A549 (cell line): ENCODE measurements at regions not wholly inside any gene's neighbourhood (a gene's known extent, or its start where the extent isn't known, plus 50 kb on each side); places are given as distances from the start of the nearest gene placed in this dataset.
A peak's percentile ranks its signal among the peaks of the same experiment; 100 is the strongest.

Experiments
- ATAC-seq, 2 experiments: fragments of 200-7000 bp in 1 of 2; fragments of >200 bp in 1 of 2; cut with Nextera tagmentation in 1 of 2; cut with Tn5 transposase in 1 of 2; 3 replicates each; pipeline versions ENCODE4 v1.8.0 to v1.9.1; 2018 to 2020; ENCODE audit warnings: mild to moderate bottlenecking in 1 of 2, moderate library complexity in 1 of 2
- CTCF ChIA-PET: fragments of 300-600 bp; sonication (Branson Sonifier 250); formaldehyde crosslinking; extraction: SDS; loops from one replicate; lab custom pipeline; 2021; ENCODE audit warnings: antibody characterized with exemption, inconsistent platforms; lab: Yijun Ruan, JAX
- POLR2A ChIA-PET: fragments of 350-600 bp; formaldehyde crosslinking; extraction: SDS; loops from one replicate; lab custom pipeline; 2021; ENCODE audit warnings: antibody characterized with exemption, inconsistent platforms; lab: Yijun Ruan, JAX
- DNase-seq, 2 experiments: peaks; one replicate each; pipeline versions ENCODE4 v3.0.0 to v3.0.0-alpha.2; 2011 to 2016; ENCODE audit warnings: low read depth in 1 of 2, low spot score in 1 of 2
- FAIRE-seq: peaks from 2 replicates; lab custom pipeline; 2011; peaks lifted over from hg19 to GRCh38; lab: Jason Lieb, UNC
- H3K27ac ChIP-seq, 2 experiments: fragments of >200 bp; sonication (Bioruptor Twin); formaldehyde crosslinking; 3 replicates each; pipeline ENCODE4 v1.5.1; 2016 to 2017
- H3K4me1 ChIP-seq: fragments of >200 bp; sonication (Bioruptor Twin); formaldehyde crosslinking; 3 replicates; pipeline ENCODE4 v1.6.1; 2016
- H3K4me2 ChIP-seq: fragments of >200 bp; sonication (Bioruptor Twin); formaldehyde crosslinking; 3 replicates; pipeline ENCODE4 v1.6.1; 2016
- H3K4me3 ChIP-seq: fragments of >200 bp; sonication (Bioruptor Twin); formaldehyde crosslinking; 3 replicates; pipeline ENCODE4 v1.5.1; 2016
- H3K9me3 ChIP-seq: fragments of >200 bp; sonication (Bioruptor Twin); formaldehyde crosslinking; 3 replicates; pipeline ENCODE4 v1.6.1; 2016
- CBX2 ChIP-seq: fragments of 200-600 bp; sonication (generic); IDR thresholded peaks from 2 replicates; pipeline ENCODE4 v1.6.1; 2016; ENCODE audit warnings: low read depth, mild to moderate bottlenecking, borderline replicate concordance
- CBX8 ChIP-seq: fragments of 200-600 bp; sonication (generic); IDR thresholded peaks from 2 replicates; pipeline ENCODE4 v1.6.1; 2016
- EP300 ChIP-seq, 2 experiments: fragments of >200 bp; sonication (Bioruptor Twin); formaldehyde crosslinking; IDR thresholded peaks; 2 replicates in 1 of 2; 3 replicates in 1 of 2; pipeline ENCODE4 v1.6.1; 2016 to 2017
- ESRRA ChIP-seq: fragments of 150-350 bp; IDR thresholded peaks from 2 replicates; pipeline ENCODE4 v1.6.1; 2014; ENCODE audit warnings: mild to moderate bottlenecking, low read length, borderline replicate concordance
- FOSB ChIP-seq: fragments of 250-450 bp; sonication (Bioruptor Pico); IDR thresholded peaks from 2 replicates; pipeline ENCODE4 v1.5.0; 2020; ENCODE audit warnings: mild to moderate bottlenecking, moderate library complexity
- FOXS1 ChIP-seq: fragments of 250-450 bp; sonication (Bioruptor Pico); IDR thresholded peaks from 2 replicates; pipeline ENCODE4 v1.5.0; 2020; ENCODE audit warnings: mild to moderate bottlenecking, moderate library complexity
- MAFK ChIP-seq: fragments of 450-650 bp; IDR thresholded peaks from 2 replicates; pipeline ENCODE4 v1.6.1; 2014; ENCODE audit not compliant: partially characterized antibody
- MAX ChIP-seq: IDR thresholded peaks from 2 replicates; pipeline ENCODE4 v1.6.1; 2012
- MYC ChIP-seq: IDR thresholded peaks from 2 replicates; pipeline ENCODE4 v1.6.1; 2012; ENCODE audit warnings: mild to moderate bottlenecking, inconsistent platforms, low read length, improper control_type of control experiment, borderline replicate concordance
- NFE2L2 ChIP-seq: fragments of 150-350 bp; conservative IDR thresholded peaks from 2 replicates; pipeline ENCODE4 v1.6.1; 2014; ENCODE audit warnings: low read length
- NPAS2 ChIP-seq: fragments of 250-450 bp; sonication (Bioruptor Pico); IDR thresholded peaks from 2 replicates; pipeline ENCODE4 v1.8.0; 2022; ENCODE audit warnings: mild to moderate bottlenecking, moderate library complexity, borderline replicate concordance
- PHF8 ChIP-seq: fragments of 200-600 bp; sonication (generic); IDR thresholded peaks from 2 replicates; pipeline ENCODE4 v1.6.1; 2016; ENCODE audit warnings: low read depth, mild to moderate bottlenecking, antibody characterized with exemption, moderate library complexity, borderline replicate concordance
- POLR2AphosphoS2 ChIP-seq: conservative IDR thresholded peaks from 2 replicates; pipeline ENCODE4 v1.6.1; 2012; ENCODE audit warnings: low read length, improper control_type of control experiment, inconsistent platforms
- RAD21 ChIP-seq, 2 experiments: fragments of >200 bp in 1 of 2; sonication (Bioruptor Twin) in 1 of 2; formaldehyde crosslinking in 1 of 2; IDR thresholded peaks in 1 of 2; conservative IDR thresholded peaks in 1 of 2; 2 replicates in 1 of 2; 3 replicates in 1 of 2; pipeline ENCODE4 v1.6.1; 2012 to 2018; ENCODE audit warnings: inconsistent platforms in 1 of 2
- SMC3 ChIP-seq: fragments of >200 bp; sonication (Bioruptor Twin); formaldehyde crosslinking; IDR thresholded peaks from 3 replicates; pipeline ENCODE4 v1.6.1; 2018; ENCODE audit warnings: inconsistent platforms
- USF2 ChIP-seq: fragments of 450-650 bp; IDR thresholded peaks from 2 replicates; pipeline ENCODE4 v1.6.1; 2014; ENCODE audit warnings: antibody characterized with exemption
- WGBS: methylation state at CpG from one replicate; pipeline ENCODE4 v1.1.6; 2017; ENCODE audit errors: missing lambda C conversion rate; 5-methylcytosine and 5-hydroxymethylcytosine counted together
- TF ChIP-seq, protein P1 (sequence below): fragments of 200-600 bp; sonication (generic); IDR thresholded peaks from 2 replicates; pipeline ENCODE4 v1.6.1; 2016; ENCODE audit warnings: antibody characterized with exemption, mild to moderate bottlenecking, moderate library complexity
- TF ChIP-seq, protein P2 (sequence below): fragments of >200 bp; sonication (Bioruptor Twin); formaldehyde crosslinking; IDR thresholded peaks from 3 replicates; pipeline ENCODE4 v1.5.1; 2016
- TF ChIP-seq, protein P3 (sequence below): IDR thresholded peaks from 2 replicates; pipeline ENCODE4 v1.6.1; 2012

- no peaks in the 10 kb centered on the region for H3K9me3 ChIP-seq
- no peak for DNase-seq
- H3K27ac ChIP-seq, result no peak overlapping the region
- 29% methylated on average over 4 of the region's 4 CpGs for WGBS
- POLR2A ChIA-PET, result no interaction called here
- TF ChIP-seq PHF8 (no peak), USF2 (no peak), MAX (no peak), ESRRA (no peak), MAFK (no peak), FOXS1 (CRISPR knock-in tag) (no peak), POLR2AphosphoS2 (no peak), MYC (no peak), RAD21 (conservative IDR thresholded peaks at IDR 0.05 in 1 of 2, IDR thresholded peaks at IDR 0.05 in 1 of 2) (no peak), FOSB (CRISPR knock-in tag) (no peak)
- TF ChIP-seq, protein P1, sequence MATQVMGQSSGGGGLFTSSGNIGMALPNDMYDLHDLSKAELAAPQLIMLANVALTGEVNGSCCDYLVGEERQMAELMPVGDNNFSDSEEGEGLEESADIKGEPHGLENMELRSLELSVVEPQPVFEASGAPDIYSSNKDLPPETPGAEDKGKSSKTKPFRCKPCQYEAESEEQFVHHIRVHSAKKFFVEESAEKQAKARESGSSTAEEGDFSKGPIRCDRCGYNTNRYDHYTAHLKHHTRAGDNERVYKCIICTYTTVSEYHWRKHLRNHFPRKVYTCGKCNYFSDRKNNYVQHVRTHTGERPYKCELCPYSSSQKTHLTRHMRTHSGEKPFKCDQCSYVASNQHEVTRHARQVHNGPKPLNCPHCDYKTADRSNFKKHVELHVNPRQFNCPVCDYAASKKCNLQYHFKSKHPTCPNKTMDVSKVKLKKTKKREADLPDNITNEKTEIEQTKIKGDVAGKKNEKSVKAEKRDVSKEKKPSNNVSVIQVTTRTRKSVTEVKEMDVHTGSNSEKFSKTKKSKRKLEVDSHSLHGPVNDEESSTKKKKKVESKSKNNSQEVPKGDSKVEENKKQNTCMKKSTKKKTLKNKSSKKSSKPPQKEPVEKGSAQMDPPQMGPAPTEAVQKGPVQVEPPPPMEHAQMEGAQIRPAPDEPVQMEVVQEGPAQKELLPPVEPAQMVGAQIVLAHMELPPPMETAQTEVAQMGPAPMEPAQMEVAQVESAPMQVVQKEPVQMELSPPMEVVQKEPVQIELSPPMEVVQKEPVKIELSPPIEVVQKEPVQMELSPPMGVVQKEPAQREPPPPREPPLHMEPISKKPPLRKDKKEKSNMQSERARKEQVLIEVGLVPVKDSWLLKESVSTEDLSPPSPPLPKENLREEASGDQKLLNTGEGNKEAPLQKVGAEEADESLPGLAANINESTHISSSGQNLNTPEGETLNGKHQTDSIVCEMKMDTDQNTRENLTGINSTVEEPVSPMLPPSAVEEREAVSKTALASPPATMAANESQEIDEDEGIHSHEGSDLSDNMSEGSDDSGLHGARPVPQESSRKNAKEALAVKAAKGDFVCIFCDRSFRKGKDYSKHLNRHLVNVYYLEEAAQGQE, result no peak
- TF ChIP-seq, protein P2, sequence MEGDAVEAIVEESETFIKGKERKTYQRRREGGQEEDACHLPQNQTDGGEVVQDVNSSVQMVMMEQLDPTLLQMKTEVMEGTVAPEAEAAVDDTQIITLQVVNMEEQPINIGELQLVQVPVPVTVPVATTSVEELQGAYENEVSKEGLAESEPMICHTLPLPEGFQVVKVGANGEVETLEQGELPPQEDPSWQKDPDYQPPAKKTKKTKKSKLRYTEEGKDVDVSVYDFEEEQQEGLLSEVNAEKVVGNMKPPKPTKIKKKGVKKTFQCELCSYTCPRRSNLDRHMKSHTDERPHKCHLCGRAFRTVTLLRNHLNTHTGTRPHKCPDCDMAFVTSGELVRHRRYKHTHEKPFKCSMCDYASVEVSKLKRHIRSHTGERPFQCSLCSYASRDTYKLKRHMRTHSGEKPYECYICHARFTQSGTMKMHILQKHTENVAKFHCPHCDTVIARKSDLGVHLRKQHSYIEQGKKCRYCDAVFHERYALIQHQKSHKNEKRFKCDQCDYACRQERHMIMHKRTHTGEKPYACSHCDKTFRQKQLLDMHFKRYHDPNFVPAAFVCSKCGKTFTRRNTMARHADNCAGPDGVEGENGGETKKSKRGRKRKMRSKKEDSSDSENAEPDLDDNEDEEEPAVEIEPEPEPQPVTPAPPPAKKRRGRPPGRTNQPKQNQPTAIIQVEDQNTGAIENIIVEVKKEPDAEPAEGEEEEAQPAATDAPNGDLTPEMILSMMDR, result no peak
- TF ChIP-seq, protein P3, sequence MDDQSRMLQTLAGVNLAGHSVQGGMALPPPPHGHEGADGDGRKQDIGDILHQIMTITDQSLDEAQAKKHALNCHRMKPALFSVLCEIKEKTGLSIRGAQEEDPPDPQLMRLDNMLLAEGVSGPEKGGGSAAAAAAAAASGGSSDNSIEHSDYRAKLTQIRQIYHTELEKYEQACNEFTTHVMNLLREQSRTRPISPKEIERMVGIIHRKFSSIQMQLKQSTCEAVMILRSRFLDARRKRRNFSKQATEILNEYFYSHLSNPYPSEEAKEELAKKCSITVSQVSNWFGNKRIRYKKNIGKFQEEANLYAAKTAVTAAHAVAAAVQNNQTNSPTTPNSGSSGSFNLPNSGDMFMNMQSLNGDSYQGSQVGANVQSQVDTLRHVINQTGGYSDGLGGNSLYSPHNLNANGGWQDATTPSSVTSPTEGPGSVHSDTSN, result no peak
- TF ChIP-seq, all 56 proteins: peak for 0
- Histone ChIP-seq H3K4me3 (no peak overlapping the region), H3K4me2 (no peak overlapping the region), H3K4me1 (no peaks in the 10 kb centered on the region)
- FAIRE-seq (no peak), ATAC-seq (no peak)
- CTCF ChIA-PET, result no interaction called here
These were observed 304.6 kb upstream of the TENM3 start for GRCh38 chr4:181938631-181939030.

- ChIA-PET CTCF (interaction anchor here (0.6 to 0.7 kb wide), 2 partner anchors 8 to 296 kb away, joined by 3 read pairs; no protein-coding TSS in a partner anchor), POLR2A (no interaction called here)
- FAIRE-seq, result no peak
- no peaks in the 10 kb centered on the region for H3K4me1 ChIP-seq
- ATAC-seq, result no peak
- H3K27ac ChIP-seq, result no peak overlapping the region
- 41% methylated on average over 15 of the region's 15 CpGs for WGBS
- peak in 1 of 2 experiments; percentile 9 for DNase-seq
- no peak overlapping the region for H3K4me3 ChIP-seq
- peak overlapping the region; percentile 25; the same call in 1 of the 3 replicates for H3K4me2 ChIP-seq
- no peaks in the 10 kb centered on the region for H3K9me3 ChIP-seq
- TF ChIP-seq NPAS2 (CRISPR knock-in tag), result no peak
- TF ChIP-seq, protein P2, result no peak
- 0 out of 3 replicates have a peak, but pooled peaks have one; percentile 7 for TF ChIP-seq SMC3
- TF ChIP-seq MAFK, result no peak
- no peak for TF ChIP-seq NFE2L2
- no peak for TF ChIP-seq CBX2
- TF ChIP-seq CBX8, result no peak
- TF ChIP-seq EP300 (IDR thresholded peaks at IDR 0.05), result no peak
- 0 out of 5 replicates have a peak, but pooled peaks of 1 of the 2 experiments have one; percentile 30 for TF ChIP-seq RAD21 (conservative IDR thresholded peaks at IDR 0.05 in 1 of 2, IDR thresholded peaks at IDR 0.05 in 1 of 2)
These were observed 303.8 kb upstream of the TENM3 start for GRCh38 chr4:181939199-181939945.
